ENCODE measurements at regions not wholly inside any gene's neighbourhood (a gene's known extent, or its start where the extent isn't known, plus 50 kb on each side); places are given as distances from the start of the nearest gene placed in this dataset.

DNA sequence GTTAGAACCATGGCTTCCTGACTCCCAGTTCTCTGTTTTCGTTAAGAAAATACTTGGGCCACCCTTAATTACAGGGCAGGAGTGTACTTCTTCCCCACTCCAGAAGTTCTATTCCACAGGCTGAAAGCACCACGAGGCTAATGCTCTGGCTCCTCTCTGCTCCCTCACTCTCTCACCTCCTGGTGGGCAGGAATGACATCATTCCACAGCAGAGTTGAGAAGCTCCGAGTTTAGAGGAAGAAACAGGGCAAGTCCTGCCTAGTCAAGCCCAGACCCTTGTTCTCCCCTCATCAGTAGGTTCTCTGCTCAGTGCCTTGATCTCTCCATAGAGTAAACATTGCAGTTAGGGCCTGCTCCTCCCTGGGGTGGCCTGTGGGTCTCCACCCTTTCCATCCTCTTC, 343.8 kb upstream of the CLNK start:
- Histone ChIP-seq H3K27me3 (ENCODE audit: insufficient read depth, low read length) (no peaks in the 10 kb centered on the region), H3K4me3 (ENCODE audit: low read length in 2 of 2) (no peak overlapping the region), H3K36me3 (ENCODE audit: insufficient read depth, low read length) (no peaks in the 10 kb centered on the region), H3K27ac (ENCODE audit: low read depth, low read length) (no peak overlapping the region), H3K9me3 (ENCODE audit: control insufficient read depth in 1 of 2, low read length in 2 of 2) (no peaks in the 10 kb centered on the region), H3K4me1 (ENCODE audit: insufficient read depth, low read length) (no peaks in the 10 kb centered on the region)
- Mint-ChIP-seq H3K36me3 (no peaks in the 10 kb centered on the region), H3K27me3 (no peaks in the 10 kb centered on the region), H3K9me3 (peaks cover 0 to 4% (median 0%) of the 10 kb centered on the region in 8 donors), H3K27ac (no peak overlapping the region), H3K4me1 (no peaks in the 10 kb centered on the region), H3K4me3 (no peak overlapping the region)
- POLR2A ChIA-PET (ENCODE audit: partially characterized antibody): no interaction called here
- CTCF ChIA-PET (ENCODE audit: partially characterized antibody): no interaction called here
- intact Hi-C loops (cut with micrococcal nuclease): no loop called here
- DNase-seq: no peak

DNA sequence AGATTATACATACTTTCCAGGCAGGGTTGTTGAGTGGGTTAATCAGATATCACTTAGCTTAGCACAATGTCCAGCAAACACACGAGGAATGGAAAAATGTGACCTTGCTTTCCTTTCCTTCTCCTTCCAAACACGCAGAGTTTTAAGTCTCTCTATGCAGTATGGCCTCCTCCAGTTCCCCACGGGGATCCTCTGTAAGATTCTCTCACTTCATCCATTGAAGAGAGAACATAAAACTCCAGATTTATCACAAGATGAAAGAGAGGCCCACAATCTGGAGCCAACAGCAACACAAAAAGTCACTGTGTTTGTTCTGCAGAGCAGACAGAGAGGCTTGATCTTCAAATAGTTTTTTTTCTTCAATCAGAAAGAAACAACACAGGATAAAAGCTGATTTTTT, 336.8 kb upstream of the CLNK start:
- Mint-ChIP-seq H3K9me3 (peaks cover 0 to 3% (median under 1%) of the 10 kb centered on the region in 8 donors), H3K4me1 (no peaks in the 10 kb centered on the region), H3K27me3 (no peaks in the 10 kb centered on the region), H3K27ac (no peak overlapping the region), H3K4me3 (no peak overlapping the region), H3K36me3 (no peaks in the 10 kb centered on the region)
- H3K36me3 ChIP-seq (ENCODE audit: insufficient read depth, low read length): no peaks in the 10 kb centered on the region
- H3K27ac ChIP-seq (ENCODE audit: low read depth, low read length): no peak overlapping the region
- intact Hi-C loops (cut with micrococcal nuclease): no loop called here
- DNase-seq: no peak
- H3K4me1 ChIP-seq (ENCODE audit: insufficient read depth, low read length): no peaks in the 10 kb centered on the region
- H3K27me3 ChIP-seq (ENCODE audit: insufficient read depth, low read length): no peaks in the 10 kb centered on the region
- ChIA-PET CTCF (ENCODE audit: partially characterized antibody) (no interaction called here), POLR2A (ENCODE audit: partially characterized antibody) (no interaction called here)
- H3K4me3 ChIP-seq (ENCODE audit: low read length in 2 of 2): no peak overlapping the region
- H3K9me3 ChIP-seq (ENCODE audit: control insufficient read depth in 1 of 2, low read length in 2 of 2): no peaks in the 10 kb centered on the region

DNA sequence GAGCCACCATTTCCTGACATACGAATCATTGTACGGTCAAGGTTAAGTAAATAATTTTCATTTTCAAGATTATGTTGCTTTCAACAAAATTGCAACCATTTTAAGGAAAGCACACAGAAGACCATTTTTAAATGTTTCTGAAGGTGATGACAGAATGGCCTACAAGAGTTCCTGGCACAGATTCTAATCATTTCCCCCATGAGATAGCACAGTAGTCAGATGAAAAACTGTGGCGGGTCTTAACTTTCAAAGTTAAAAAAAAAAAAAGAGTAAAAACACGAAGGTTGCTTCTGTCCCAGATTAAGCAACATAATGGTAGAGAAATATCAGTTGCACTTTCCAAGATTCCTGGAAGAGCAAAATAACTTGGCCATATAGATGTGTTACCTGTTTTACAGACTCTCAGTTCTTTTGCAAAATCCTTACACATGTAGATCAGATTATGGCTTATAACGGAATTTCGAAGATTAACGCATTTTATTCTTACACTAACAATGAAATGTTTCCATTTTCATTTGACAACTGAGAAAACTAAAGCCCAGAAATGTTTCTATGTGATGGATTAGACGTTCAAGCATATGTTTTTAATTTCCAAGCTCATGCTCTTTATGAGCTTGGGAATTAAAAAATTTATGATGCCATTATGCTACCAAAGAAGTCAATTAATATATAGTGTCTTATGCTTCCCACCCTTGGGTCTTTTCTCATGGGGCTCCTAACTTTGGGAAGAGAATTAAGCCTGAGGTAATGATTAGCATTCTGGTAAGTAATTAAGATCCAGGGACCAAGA, 335.1 kb upstream of the CLNK start:
- intact Hi-C loops (cut with micrococcal nuclease): no loop called here
- Histone ChIP-seq H3K9me3 (ENCODE audit: control insufficient read depth in 1 of 2, low read length in 2 of 2) (no peaks in the 10 kb centered on the region), H3K4me1 (ENCODE audit: insufficient read depth, low read length) (no peaks in the 10 kb centered on the region), H3K36me3 (ENCODE audit: insufficient read depth, low read length) (no peaks in the 10 kb centered on the region), H3K4me3 (ENCODE audit: low read length in 2 of 2) (no peak overlapping the region), H3K27ac (ENCODE audit: low read depth, low read length) (no peak overlapping the region), H3K27me3 (ENCODE audit: insufficient read depth, low read length) (no peaks in the 10 kb centered on the region)
- Mint-ChIP-seq H3K36me3 (no peaks in the 10 kb centered on the region), H3K27ac (no peak overlapping the region), H3K9me3 (peaks cover 0 to 3% (median 2%) of the 10 kb centered on the region in 8 donors), H3K27me3 (no peaks in the 10 kb centered on the region), H3K4me1 (no peaks in the 10 kb centered on the region), H3K4me3 (no peak overlapping the region)
- ChIA-PET CTCF (ENCODE audit: partially characterized antibody) (no interaction called here), POLR2A (ENCODE audit: partially characterized antibody) (no interaction called here)
- no peak for DNase-seq

DNA sequence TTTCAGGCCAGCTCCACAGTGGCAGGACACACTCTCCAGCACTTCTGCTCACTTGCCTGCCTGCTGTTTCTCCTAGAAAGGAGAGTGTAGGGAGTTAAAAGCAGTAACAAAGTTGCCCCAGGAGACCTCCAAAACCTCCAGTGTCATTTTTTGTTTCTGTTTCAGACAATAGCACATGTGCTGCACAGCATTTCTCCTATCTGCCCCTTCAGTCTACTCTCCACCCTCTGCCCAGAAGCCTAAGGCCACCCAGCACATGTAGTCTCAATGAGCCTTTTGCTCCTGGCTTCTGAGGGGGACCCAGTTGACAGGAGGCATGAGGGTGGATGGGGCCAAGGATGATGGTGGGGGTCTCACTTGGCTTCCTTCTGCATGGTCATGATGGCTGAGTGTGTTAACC, 329.6 kb upstream of the CLNK start:
- Histone ChIP-seq H3K27ac (ENCODE audit: low read depth, low read length) (no peak overlapping the region), H3K27me3 (ENCODE audit: insufficient read depth, low read length) (no peaks in the 10 kb centered on the region), H3K4me3 (ENCODE audit: low read length in 2 of 2) (no peak overlapping the region), H3K9me3 (ENCODE audit: control insufficient read depth in 1 of 2, low read length in 2 of 2) (no peaks in the 10 kb centered on the region), H3K36me3 (ENCODE audit: insufficient read depth, low read length) (no peaks in the 10 kb centered on the region), H3K4me1 (ENCODE audit: insufficient read depth, low read length) (no peaks in the 10 kb centered on the region)
- peak overlapping the region in 1 of 7 donors; percentile 19 for H3K27ac Mint-ChIP-seq
- POLR2A ChIA-PET (ENCODE audit: partially characterized antibody): no interaction called here
- no peaks in the 10 kb centered on the region for H3K27me3 Mint-ChIP-seq
- intact Hi-C loops (cut with micrococcal nuclease): no loop called here
- H3K4me1 Mint-ChIP-seq: no peaks in the 10 kb centered on the region
- no peak for DNase-seq
- peaks cover 0 to 6% (median under 1%) of the 10 kb centered on the region in 8 donors for H3K9me3 Mint-ChIP-seq
- no peak overlapping the region for H3K4me3 Mint-ChIP-seq
- CTCF ChIA-PET (ENCODE audit: partially characterized antibody): no interaction called here
- no peaks in the 10 kb centered on the region for H3K36me3 Mint-ChIP-seq

DNA sequence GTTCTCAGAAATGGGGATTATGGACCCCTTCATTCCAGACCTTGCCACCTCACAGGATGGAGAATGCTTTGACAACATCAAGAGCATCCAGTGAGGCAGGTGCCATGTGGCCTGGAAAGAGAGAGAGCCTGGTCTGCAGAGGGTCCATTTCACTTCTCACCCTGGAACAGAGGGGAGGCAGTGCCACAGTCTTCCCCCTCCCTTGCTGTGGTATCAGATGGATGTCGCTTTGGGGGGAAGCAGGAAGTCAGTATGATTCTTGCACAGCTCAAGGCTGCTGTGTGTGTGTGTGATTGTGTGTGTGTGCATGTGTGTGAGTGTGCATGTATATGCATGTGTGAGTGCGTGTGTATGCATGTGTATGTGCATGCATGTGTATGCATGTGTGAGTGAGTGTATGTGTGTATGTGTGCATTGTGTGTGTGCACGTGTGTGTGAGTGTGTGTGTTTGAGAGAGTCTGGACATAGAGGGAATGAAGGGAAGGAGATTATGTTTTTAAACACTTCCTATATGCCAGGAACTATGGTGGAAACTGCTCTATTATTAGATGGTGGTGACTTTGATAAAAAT, 328.6 kb upstream of the CLNK start:
- no peaks in the 10 kb centered on the region for H3K4me1 ChIP-seq (ENCODE audit: insufficient read depth, low read length)
- POLR2A ChIA-PET (ENCODE audit: partially characterized antibody): no interaction called here
- Mint-ChIP-seq H3K4me1 (no peaks in the 10 kb centered on the region), H3K27ac (no peak overlapping the region), H3K9me3 (peaks cover 0 to 9% (median 4%) of the 10 kb centered on the region in 8 donors), H3K36me3 (no peaks in the 10 kb centered on the region), H3K4me3 (peak overlapping the region in 1 of 8 donors; percentile 28), H3K27me3 (no peaks in the 10 kb centered on the region)
- intact Hi-C loops (cut with micrococcal nuclease): no loop called here
- no peaks in the 10 kb centered on the region for H3K27me3 ChIP-seq (ENCODE audit: insufficient read depth, low read length)
- no peak overlapping the region for H3K4me3 ChIP-seq (ENCODE audit: low read length in 2 of 2)
- DNase-seq: no peak
- H3K27ac ChIP-seq (ENCODE audit: low read depth, low read length): no peak overlapping the region
- H3K9me3 ChIP-seq (ENCODE audit: control insufficient read depth in 1 of 2, low read length in 2 of 2): no peaks in the 10 kb centered on the region
- CTCF ChIA-PET (ENCODE audit: partially characterized antibody): no interaction called here
- H3K36me3 ChIP-seq (ENCODE audit: insufficient read depth, low read length): no peaks in the 10 kb centered on the region

DNA sequence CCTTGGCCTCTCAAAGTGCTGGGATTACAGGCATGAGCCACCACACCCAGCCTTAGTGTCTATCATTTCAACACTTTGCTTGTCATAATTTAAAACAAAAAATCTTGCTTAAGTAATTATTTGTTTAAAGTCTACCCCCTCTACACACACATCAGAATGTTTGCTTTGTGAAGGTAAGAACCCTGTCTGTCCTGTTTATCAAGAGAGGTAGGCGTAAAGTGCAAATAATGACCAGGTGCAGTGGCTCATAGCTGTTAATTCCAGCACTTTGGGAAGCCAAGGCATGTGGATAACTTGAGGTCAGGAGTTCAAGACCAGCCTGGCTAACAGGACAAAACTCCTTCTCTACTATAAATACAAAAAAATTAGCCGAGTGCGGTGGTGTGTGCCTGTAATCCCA, 326.7 kb upstream of the CLNK start:
- intact Hi-C loops (cut with micrococcal nuclease): no loop called here
- Mint-ChIP-seq H3K9me3 (peaks cover 0 to 12% (median 5%) of the 10 kb centered on the region in 8 donors), H3K27ac (no peak overlapping the region), H3K4me1 (no peaks in the 10 kb centered on the region), H3K4me3 (no peak overlapping the region), H3K27me3 (no peaks in the 10 kb centered on the region), H3K36me3 (no peaks in the 10 kb centered on the region)
- H3K4me3 ChIP-seq (ENCODE audit: low read length in 2 of 2): no peak overlapping the region
- ChIA-PET CTCF (ENCODE audit: partially characterized antibody) (interaction anchor here (1.4 kb wide), 1 partner anchor 31 kb away, joined by 3 read pairs; no protein-coding TSS in a partner anchor), POLR2A (ENCODE audit: partially characterized antibody) (no interaction called here)
- DNase-seq: no peak
- H3K27me3 ChIP-seq (ENCODE audit: insufficient read depth, low read length): no peaks in the 10 kb centered on the region
- no peaks in the 10 kb centered on the region for H3K36me3 ChIP-seq (ENCODE audit: insufficient read depth, low read length)
- no peaks in the 10 kb centered on the region for H3K4me1 ChIP-seq (ENCODE audit: insufficient read depth, low read length)
- no peak overlapping the region for H3K27ac ChIP-seq (ENCODE audit: low read depth, low read length)
- H3K9me3 ChIP-seq (ENCODE audit: control insufficient read depth in 1 of 2, low read length in 2 of 2): no peaks in the 10 kb centered on the region

DNA sequence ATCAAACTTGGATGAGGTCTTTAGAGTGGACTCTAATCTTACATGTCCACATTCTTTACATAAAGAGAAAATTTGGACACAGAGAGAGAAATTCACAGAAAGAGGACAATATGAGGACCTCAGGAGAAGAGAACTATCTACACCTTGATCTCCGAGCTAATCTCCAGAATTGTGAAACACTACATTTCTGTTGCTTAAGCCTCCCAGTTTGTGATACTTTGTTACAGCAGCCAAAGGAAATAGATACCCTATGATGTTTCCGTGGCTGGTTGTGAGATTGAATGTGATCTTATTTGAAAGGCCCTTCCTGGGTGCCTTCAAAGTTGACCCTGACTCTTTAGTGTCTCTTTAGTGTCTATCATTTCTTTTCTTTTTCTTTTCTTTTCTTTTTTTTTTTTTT, 326.1 kb upstream of the CLNK start:
- Mint-ChIP-seq H3K36me3 (no peaks in the 10 kb centered on the region), H3K9me3 (peaks cover 0 to 12% (median 5%) of the 10 kb centered on the region in 8 donors), H3K27me3 (no peaks in the 10 kb centered on the region), H3K27ac (no peak overlapping the region), H3K4me1 (peaks cover 0 to under 1% (median 0%) of the 10 kb centered on the region in 4 donors), H3K4me3 (no peak overlapping the region)
- Histone ChIP-seq H3K4me1 (ENCODE audit: insufficient read depth, low read length) (no peaks in the 10 kb centered on the region), H3K27ac (ENCODE audit: low read depth, low read length) (no peak overlapping the region), H3K36me3 (ENCODE audit: insufficient read depth, low read length) (no peaks in the 10 kb centered on the region), H3K9me3 (ENCODE audit: control insufficient read depth in 1 of 2, low read length in 2 of 2) (no peaks in the 10 kb centered on the region), H3K27me3 (ENCODE audit: insufficient read depth, low read length) (no peaks in the 10 kb centered on the region), H3K4me3 (ENCODE audit: low read length in 2 of 2) (no peak overlapping the region)
- ChIA-PET POLR2A (ENCODE audit: partially characterized antibody) (no interaction called here), CTCF (ENCODE audit: partially characterized antibody) (interaction anchor here (1.4 kb wide), 1 partner anchor 30 kb away, joined by 3 read pairs; no protein-coding TSS in a partner anchor)
- no peak for DNase-seq
- intact Hi-C loops (cut with micrococcal nuclease): no loop called here
